WTC11 (cell line): ENCODE measurements at regions not wholly inside any gene's neighbourhood (a gene's known extent, or its start where the extent isn't known, plus 50 kb on each side); places are given as distances from the start of the nearest gene placed in this dataset.

Experiments
- ATAC-seq: fragments of 200-7000 bp; cut with Tn5 transposase; 2 replicates; pipeline ENCODE4 v1.10.0; 2021; ENCODE audit warnings: mild to moderate bottlenecking, moderate library complexity
- CTCF ChIA-PET: fragments of 300-600 bp; sonication (Branson Sonifier 250); formaldehyde crosslinking; loops from one replicate; lab custom pipeline; 2021; ENCODE audit warnings: antibody characterized with exemption; lab: Charles Lee
- POLR2A ChIA-PET: fragments of 350-600 bp; sonication (Branson Sonifier 250); formaldehyde crosslinking; loops from one replicate; lab custom pipeline; 2021; ENCODE audit warnings: antibody characterized with exemption; lab: Charles Lee
- DNase-seq: peaks from one replicate; pipeline ENCODE4 v3.0.0; 2021; ENCODE audit warnings: low spot score
- H3K27ac Mint-ChIP-seq: 2 replicates; pipeline ENCODE4 v1.8.0; 2021; ENCODE audit warnings: mixed read lengths
- H3K27me3 Mint-ChIP-seq: 2 replicates; pipeline ENCODE4 v1.8.0; 2021; ENCODE audit warnings: low read depth, mild to moderate bottlenecking, moderate library complexity, mixed read lengths
- H3K36me3 Mint-ChIP-seq: 2 replicates; pipeline ENCODE4 v1.8.0; 2021; ENCODE audit warnings: mixed read lengths
- H3K4me1 Mint-ChIP-seq: 2 replicates; pipeline ENCODE4 v1.8.0; 2022; ENCODE audit warnings: mixed read lengths
- H3K4me3 Mint-ChIP-seq: 2 replicates; pipeline ENCODE4 v1.8.0; 2021; ENCODE audit warnings: mild to moderate bottlenecking, moderate library complexity, mixed read lengths
- H3K9me3 Mint-ChIP-seq: 2 replicates; pipeline ENCODE4 v1.8.0; 2021; ENCODE audit warnings: mixed read lengths
- CREB1 ChIP-seq: sonication (generic); formaldehyde crosslinking; IDR thresholded peaks from 2 replicates; pipeline ENCODE4 v1.8.0; 2023; ENCODE audit warnings: mild to moderate bottlenecking, missing genetic modification reagents
- FOXK1 ChIP-seq: sonication (generic); formaldehyde crosslinking; IDR thresholded peaks from 2 replicates; pipeline ENCODE4 v1.8.0; 2022; ENCODE audit warnings: mild to moderate bottlenecking, moderate library complexity, missing genetic modification reagents
- HMGA2 ChIP-seq: fragments of 250-450 bp; sonication (Bioruptor Pico); IDR thresholded peaks from 2 replicates; pipeline ENCODE4 v1.4.0; 2021; ENCODE audit warnings: mild to moderate bottlenecking, moderate library complexity
- JUN ChIP-seq: sonication (generic); formaldehyde crosslinking; IDR thresholded peaks from 2 replicates; pipeline ENCODE4 v1.8.0; 2023; ENCODE audit warnings: mild to moderate bottlenecking, missing genetic modification reagents
- NFYB ChIP-seq: sonication (generic); formaldehyde crosslinking; conservative IDR thresholded peaks from 2 replicates; pipeline ENCODE4 v1.8.0; 2022; ENCODE audit warnings: low read depth, missing genetic modification reagents
- RELA ChIP-seq: sonication (generic); formaldehyde crosslinking; IDR thresholded peaks from 2 replicates; pipeline ENCODE4 v1.8.1; 2022; ENCODE audit warnings: missing genetic modification reagents, mild to moderate bottlenecking, borderline replicate concordance
- SMAD4 ChIP-seq: sonication (generic); formaldehyde crosslinking; IDR thresholded peaks from 2 replicates; pipeline ENCODE4 v1.8.0; 2022; ENCODE audit warnings: mild to moderate bottlenecking, missing genetic modification reagents
- SOX15 ChIP-seq: fragments of 250-450 bp; sonication (Bioruptor Pico); IDR thresholded peaks from 2 replicates; pipeline ENCODE4 v1.9.0; 2021; ENCODE audit warnings: mild to moderate bottlenecking
- TEAD1 ChIP-seq: sonication (generic); formaldehyde crosslinking; IDR thresholded peaks from 2 replicates; pipeline ENCODE4 v1.8.0; 2022; ENCODE audit warnings: mild to moderate bottlenecking, missing genetic modification reagents
- ZNF232 ChIP-seq: sonication (generic); formaldehyde crosslinking; IDR thresholded peaks from 2 replicates; pipeline ENCODE4 v1.8.0; 2022; ENCODE audit warnings: mild to moderate bottlenecking, missing genetic modification reagents
- TF ChIP-seq, protein P1 (sequence below): fragments of 200-600 bp; IDR thresholded peaks from 2 replicates; pipeline ENCODE4 v1.8.0; 2022; ENCODE audit warnings: antibody characterized with exemption
- TF ChIP-seq, protein P2 (sequence below): sonication (generic); formaldehyde crosslinking; IDR thresholded peaks from 2 replicates; pipeline ENCODE4 v1.8.1; 2023; ENCODE audit warnings: mild to moderate bottlenecking, moderate library complexity, missing genetic modification reagents
- TF ChIP-seq, protein P3 (sequence below): sonication (generic); formaldehyde crosslinking; IDR thresholded peaks from 2 replicates; pipeline ENCODE4 v1.8.1; 2023; ENCODE audit warnings: mild to moderate bottlenecking, missing genetic modification reagents, moderate library complexity
- TF ChIP-seq, protein P4 (sequence below): fragments of 250-450 bp; sonication (Bioruptor Pico); IDR thresholded peaks from 2 replicates; pipeline ENCODE4 v2.1.2; 2022; ENCODE audit warnings: mild to moderate bottlenecking, moderate library complexity
- TF ChIP-seq, protein P5 (sequence below): sonication (generic); formaldehyde crosslinking; IDR thresholded peaks from 2 replicates; pipeline ENCODE4 v1.8.0; 2022; ENCODE audit warnings: mild to moderate bottlenecking, missing genetic modification reagents
- TF ChIP-seq, protein P6 (sequence below): sonication (generic); formaldehyde crosslinking; IDR thresholded peaks from 2 replicates; pipeline ENCODE4 v1.8.0; 2022; ENCODE audit warnings: mild to moderate bottlenecking, missing genetic modification reagents
- TF ChIP-seq, protein P7 (sequence below): fragments of 250-450 bp; sonication (Bioruptor Pico); conservative IDR thresholded peaks from 2 replicates; pipeline ENCODE4 v1.9.0; 2021; ENCODE audit warnings: mild to moderate bottlenecking
- TF ChIP-seq, protein P8 (sequence below): sonication (generic); formaldehyde crosslinking; IDR thresholded peaks from 2 replicates; pipeline ENCODE4 v1.8.1; 2022; ENCODE audit warnings: mild to moderate bottlenecking, missing genetic modification reagents, moderate library complexity, borderline replicate concordance
- TF ChIP-seq, protein P9 (sequence below): sonication (generic); formaldehyde crosslinking; conservative IDR thresholded peaks from 2 replicates; pipeline ENCODE4 v1.8.1; 2023; ENCODE audit warnings: mild to moderate bottlenecking, low read depth, missing genetic modification reagents, moderate library complexity

DNA sequence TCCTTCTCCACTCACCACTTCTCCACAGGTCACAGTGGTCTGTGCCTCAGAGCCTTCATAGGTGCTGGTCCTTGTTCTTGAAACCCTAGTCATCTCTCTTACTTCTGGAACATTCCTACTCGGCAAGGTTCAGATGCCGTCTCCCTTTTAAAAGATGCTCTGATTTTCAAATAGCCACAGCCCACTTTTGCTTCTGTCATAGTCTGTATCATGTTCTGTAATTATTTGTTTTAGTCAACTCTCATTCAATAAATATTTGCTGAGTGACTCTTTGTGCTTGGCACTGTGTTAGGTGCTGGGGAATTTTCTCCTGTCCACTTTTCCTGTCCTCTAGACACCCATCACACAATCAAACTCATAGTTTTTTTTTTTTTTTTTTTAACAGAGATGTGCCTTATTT, 181.3 kb upstream of the IL12B start:
- TF ChIP-seq SMAD4 (CRISPR knock-in tag), result no peak
- TF ChIP-seq, protein P1, sequence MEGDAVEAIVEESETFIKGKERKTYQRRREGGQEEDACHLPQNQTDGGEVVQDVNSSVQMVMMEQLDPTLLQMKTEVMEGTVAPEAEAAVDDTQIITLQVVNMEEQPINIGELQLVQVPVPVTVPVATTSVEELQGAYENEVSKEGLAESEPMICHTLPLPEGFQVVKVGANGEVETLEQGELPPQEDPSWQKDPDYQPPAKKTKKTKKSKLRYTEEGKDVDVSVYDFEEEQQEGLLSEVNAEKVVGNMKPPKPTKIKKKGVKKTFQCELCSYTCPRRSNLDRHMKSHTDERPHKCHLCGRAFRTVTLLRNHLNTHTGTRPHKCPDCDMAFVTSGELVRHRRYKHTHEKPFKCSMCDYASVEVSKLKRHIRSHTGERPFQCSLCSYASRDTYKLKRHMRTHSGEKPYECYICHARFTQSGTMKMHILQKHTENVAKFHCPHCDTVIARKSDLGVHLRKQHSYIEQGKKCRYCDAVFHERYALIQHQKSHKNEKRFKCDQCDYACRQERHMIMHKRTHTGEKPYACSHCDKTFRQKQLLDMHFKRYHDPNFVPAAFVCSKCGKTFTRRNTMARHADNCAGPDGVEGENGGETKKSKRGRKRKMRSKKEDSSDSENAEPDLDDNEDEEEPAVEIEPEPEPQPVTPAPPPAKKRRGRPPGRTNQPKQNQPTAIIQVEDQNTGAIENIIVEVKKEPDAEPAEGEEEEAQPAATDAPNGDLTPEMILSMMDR, result no peak
- no peak for TF ChIP-seq CREB1 (CRISPR knock-in tag)
- no peak for TF ChIP-seq JUN (CRISPR knock-in tag)
- TF ChIP-seq, protein P2, sequence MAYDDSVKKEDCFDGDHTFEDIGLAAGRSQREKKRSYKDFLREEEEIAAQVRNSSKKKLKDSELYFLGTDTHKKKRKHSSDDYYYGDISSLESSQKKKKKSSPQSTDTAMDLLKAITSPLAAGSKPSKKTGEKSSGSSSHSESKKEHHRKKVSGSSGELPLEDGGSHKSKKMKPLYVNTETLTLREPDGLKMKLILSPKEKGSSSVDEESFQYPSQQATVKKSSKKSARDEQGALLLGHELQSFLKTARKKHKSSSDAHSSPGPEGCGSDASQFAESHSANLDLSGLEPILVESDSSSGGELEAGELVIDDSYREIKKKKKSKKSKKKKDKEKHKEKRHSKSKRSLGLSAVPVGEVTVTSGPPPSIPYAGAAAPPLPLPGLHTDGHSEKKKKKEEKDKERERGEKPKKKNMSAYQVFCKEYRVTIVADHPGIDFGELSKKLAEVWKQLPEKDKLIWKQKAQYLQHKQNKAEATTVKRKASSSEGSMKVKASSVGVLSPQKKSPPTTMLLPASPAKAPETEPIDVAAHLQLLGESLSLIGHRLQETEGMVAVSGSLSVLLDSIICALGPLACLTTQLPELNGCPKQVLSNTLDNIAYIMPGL (CRISPR knock-in tag), result no peak
- TF ChIP-seq HMGA2 (CRISPR knock-in tag), result no peak
- TF ChIP-seq TEAD1, result no peak
- TF ChIP-seq, protein P3, sequence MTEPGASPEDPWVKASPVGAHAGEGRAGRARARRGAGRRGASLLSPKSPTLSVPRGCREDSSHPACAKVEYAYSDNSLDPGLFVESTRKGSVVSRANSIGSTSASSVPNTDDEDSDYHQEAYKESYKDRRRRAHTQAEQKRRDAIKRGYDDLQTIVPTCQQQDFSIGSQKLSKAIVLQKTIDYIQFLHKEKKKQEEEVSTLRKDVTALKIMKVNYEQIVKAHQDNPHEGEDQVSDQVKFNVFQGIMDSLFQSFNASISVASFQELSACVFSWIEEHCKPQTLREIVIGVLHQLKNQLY, result no peak
- TF ChIP-seq, protein P4, sequence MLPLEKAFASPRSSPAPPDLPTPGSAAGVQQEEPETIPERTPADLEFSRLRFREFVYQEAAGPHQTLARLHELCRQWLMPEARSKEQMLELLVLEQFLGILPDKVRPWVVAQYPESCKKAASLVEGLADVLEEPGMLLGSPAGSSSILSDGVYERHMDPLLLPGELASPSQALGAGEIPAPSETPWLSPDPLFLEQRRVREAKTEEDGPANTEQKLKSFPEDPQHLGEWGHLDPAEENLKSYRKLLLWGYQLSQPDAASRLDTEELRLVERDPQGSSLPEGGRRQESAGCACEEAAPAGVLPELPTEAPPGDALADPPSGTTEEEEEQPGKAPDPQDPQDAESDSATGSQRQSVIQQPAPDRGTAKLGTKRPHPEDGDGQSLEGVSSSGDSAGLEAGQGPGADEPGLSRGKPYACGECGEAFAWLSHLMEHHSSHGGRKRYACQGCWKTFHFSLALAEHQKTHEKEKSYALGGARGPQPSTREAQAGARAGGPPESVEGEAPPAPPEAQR (CRISPR knock-in tag), result no peak
- TF ChIP-seq FOXK1, result no peak
- TF ChIP-seq, protein P5, sequence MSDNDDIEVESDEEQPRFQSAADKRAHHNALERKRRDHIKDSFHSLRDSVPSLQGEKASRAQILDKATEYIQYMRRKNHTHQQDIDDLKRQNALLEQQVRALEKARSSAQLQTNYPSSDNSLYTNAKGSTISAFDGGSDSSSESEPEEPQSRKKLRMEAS, result no peak
- TF ChIP-seq, protein P6, sequence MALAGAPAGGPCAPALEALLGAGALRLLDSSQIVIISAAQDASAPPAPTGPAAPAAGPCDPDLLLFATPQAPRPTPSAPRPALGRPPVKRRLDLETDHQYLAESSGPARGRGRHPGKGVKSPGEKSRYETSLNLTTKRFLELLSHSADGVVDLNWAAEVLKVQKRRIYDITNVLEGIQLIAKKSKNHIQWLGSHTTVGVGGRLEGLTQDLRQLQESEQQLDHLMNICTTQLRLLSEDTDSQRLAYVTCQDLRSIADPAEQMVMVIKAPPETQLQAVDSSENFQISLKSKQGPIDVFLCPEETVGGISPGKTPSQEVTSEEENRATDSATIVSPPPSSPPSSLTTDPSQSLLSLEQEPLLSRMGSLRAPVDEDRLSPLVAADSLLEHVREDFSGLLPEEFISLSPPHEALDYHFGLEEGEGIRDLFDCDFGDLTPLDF (CRISPR knock-in tag), result no peak
- TF ChIP-seq, protein P7, sequence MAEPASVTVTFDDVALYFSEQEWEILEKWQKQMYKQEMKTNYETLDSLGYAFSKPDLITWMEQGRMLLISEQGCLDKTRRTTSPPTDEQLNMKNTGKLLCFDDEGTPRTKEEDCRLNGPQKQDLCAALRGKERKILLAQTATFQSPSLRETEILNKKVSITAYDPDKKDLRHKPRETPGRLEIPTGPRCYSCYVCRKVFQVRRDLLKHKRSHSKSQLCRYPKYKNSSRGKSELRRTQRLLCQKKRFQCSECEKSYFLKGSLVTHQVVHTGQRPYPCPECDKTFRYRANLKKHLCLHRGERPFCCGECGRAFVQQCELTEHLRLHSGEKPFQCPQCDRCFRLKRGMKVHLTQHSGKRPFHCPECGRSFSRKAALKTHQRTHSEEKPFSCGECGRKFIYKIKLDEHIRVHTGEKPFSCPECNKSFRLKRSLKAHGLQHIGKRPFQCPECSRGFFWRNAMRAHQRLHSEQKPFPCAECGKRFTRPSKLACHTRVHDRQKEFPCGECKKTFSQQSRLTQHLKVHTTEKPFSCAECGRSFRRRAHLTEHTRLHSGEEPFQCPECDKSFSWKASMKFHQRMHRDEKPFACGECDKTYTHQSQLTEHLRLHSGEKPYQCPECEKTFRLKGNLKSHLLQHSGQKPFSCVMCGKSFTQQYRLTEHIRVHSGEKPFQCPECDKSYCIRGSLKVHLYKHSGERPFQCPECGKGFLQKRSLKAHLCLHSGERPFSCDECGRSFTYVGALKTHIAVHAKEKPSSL (CRISPR knock-in tag), result no peak
- TF ChIP-seq ZNF232 (CRISPR knock-in tag), result no peak
- TF ChIP-seq, protein P8, sequence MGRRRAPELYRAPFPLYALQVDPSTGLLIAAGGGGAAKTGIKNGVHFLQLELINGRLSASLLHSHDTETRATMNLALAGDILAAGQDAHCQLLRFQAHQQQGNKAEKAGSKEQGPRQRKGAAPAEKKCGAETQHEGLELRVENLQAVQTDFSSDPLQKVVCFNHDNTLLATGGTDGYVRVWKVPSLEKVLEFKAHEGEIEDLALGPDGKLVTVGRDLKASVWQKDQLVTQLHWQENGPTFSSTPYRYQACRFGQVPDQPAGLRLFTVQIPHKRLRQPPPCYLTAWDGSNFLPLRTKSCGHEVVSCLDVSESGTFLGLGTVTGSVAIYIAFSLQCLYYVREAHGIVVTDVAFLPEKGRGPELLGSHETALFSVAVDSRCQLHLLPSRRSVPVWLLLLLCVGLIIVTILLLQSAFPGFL (CRISPR knock-in tag), result no peak
- TF ChIP-seq NFYB (CRISPR knock-in tag), result no peak
- TF ChIP-seq RELA (CRISPR knock-in tag), result no peak
- no peak for TF ChIP-seq SOX15
- TF ChIP-seq, protein P9, sequence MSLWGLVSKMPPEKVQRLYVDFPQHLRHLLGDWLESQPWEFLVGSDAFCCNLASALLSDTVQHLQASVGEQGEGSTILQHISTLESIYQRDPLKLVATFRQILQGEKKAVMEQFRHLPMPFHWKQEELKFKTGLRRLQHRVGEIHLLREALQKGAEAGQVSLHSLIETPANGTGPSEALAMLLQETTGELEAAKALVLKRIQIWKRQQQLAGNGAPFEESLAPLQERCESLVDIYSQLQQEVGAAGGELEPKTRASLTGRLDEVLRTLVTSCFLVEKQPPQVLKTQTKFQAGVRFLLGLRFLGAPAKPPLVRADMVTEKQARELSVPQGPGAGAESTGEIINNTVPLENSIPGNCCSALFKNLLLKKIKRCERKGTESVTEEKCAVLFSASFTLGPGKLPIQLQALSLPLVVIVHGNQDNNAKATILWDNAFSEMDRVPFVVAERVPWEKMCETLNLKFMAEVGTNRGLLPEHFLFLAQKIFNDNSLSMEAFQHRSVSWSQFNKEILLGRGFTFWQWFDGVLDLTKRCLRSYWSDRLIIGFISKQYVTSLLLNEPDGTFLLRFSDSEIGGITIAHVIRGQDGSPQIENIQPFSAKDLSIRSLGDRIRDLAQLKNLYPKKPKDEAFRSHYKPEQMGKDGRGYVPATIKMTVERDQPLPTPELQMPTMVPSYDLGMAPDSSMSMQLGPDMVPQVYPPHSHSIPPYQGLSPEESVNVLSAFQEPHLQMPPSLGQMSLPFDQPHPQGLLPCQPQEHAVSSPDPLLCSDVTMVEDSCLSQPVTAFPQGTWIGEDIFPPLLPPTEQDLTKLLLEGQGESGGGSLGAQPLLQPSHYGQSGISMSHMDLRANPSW (CRISPR knock-in tag), result no peak
- POLR2A ChIA-PET, result no interaction called here
- H3K9me3 Mint-ChIP-seq, result peaks cover 10% of the 10 kb centered on the region
- CTCF ChIA-PET, result no interaction called here
- no peak for DNase-seq
- ATAC-seq, result no peak
- no peak overlapping the region for H3K4me3 Mint-ChIP-seq
- H3K27me3 Mint-ChIP-seq, result peaks cover 2% of the 10 kb centered on the region; the same call in 1 of the 2 replicates
- H3K4me1 Mint-ChIP-seq, result peaks cover 10% of the 10 kb centered on the region
- H3K36me3 Mint-ChIP-seq, result no peaks in the 10 kb centered on the region
- H3K27ac Mint-ChIP-seq, result no peak overlapping the region
